ENCODE measurements at regions not wholly inside any gene's neighbourhood (a gene's known extent, or its start where the extent isn't known, plus 50 kb on each side); places are given as distances from the start of the nearest gene placed in this dataset.

- Histone ChIP-seq H3K27ac (no peak overlapping the region), H3K4me2 (no peak overlapping the region), H3K9me3 (ENCODE audit: low read depth) (no peaks in the 10 kb centered on the region), H3K36me3 (replicated peaks; ENCODE audit: insufficient read depth, low read depth) (no peaks in the 10 kb centered on the region), H4K20me1 (ENCODE audit: insufficient read depth, poor library complexity, severe bottlenecking) (no peaks in the 10 kb centered on the region), H3K9me2 (replicated peaks; ENCODE audit: insufficient read depth) (no peaks in the 10 kb centered on the region), H3K4me1 (ENCODE audit: insufficient read depth) (no peaks in the 10 kb centered on the region), H3K4me3 (no peak overlapping the region), H3K79me2 (no peaks in the 10 kb centered on the region), H2AFZ (no peak overlapping the region), H3K27me3 (no peaks in the 10 kb centered on the region)
- WGBS (ENCODE audit: low lambda C conversion rate, missing lambda C conversion rate): 86% methylated on average over 2 of the region's 2 CpGs
- TF ChIP-seq EZH2 (IDR thresholded peaks at IDR 0.05; ENCODE audit: borderline replicate concordance) (no peak), EZH2phosphoT487 (IDR thresholded peaks at IDR 0.05; ENCODE audit: low read depth, severe bottlenecking, unreplicated experiment) (no peak), CTCF (IDR thresholded peaks at IDR 0.05; ENCODE audit: poor library complexity) (no peak)
- no peak for DNase-seq (ENCODE audit: low spot score)
Observed at GRCh38 chr13:84049443-84050219, 167.4 kb upstream of the SLITRK1 start.

- Histone ChIP-seq H3K79me2 (no peaks in the 10 kb centered on the region), H3K36me3 (replicated peaks; ENCODE audit: insufficient read depth, low read depth) (no peaks in the 10 kb centered on the region), H4K20me1 (ENCODE audit: insufficient read depth, poor library complexity, severe bottlenecking) (no peaks in the 10 kb centered on the region), H3K27me3 (no peaks in the 10 kb centered on the region), H3K27ac (no peak overlapping the region), H3K9me3 (ENCODE audit: low read depth) (no peaks in the 10 kb centered on the region), H3K4me1 (ENCODE audit: insufficient read depth) (no peaks in the 10 kb centered on the region), H3K9me2 (replicated peaks; ENCODE audit: insufficient read depth) (no peaks in the 10 kb centered on the region), H3K4me3 (no peak overlapping the region), H3K4me2 (no peak overlapping the region), H2AFZ (no peak overlapping the region)
- 81% methylated on average over 2 of the region's 2 CpGs for WGBS (ENCODE audit: low lambda C conversion rate, missing lambda C conversion rate)
- TF ChIP-seq EZH2 (IDR thresholded peaks at IDR 0.05; ENCODE audit: borderline replicate concordance): no peak
- no peak for DNase-seq (ENCODE audit: low spot score)
Observed at GRCh38 chr13:84044805-84045204, 162.5 kb upstream of the SLITRK1 start.

GRCh38 chr13:84038001-84038400 is 155.7 kb upstream of the SLITRK1 start:
- Histone ChIP-seq H2AFZ (no peak overlapping the region), H3K9me3 (ENCODE audit: low read depth) (no peaks in the 10 kb centered on the region), H3K4me1 (ENCODE audit: insufficient read depth) (no peaks in the 10 kb centered on the region), H3K27ac (no peak overlapping the region), H3K4me2 (no peak overlapping the region), H3K79me2 (no peaks in the 10 kb centered on the region), H3K27me3 (no peaks in the 10 kb centered on the region), H3K4me3 (no peak overlapping the region), H4K20me1 (ENCODE audit: insufficient read depth, poor library complexity, severe bottlenecking) (no peaks in the 10 kb centered on the region), H3K9me2 (replicated peaks; ENCODE audit: insufficient read depth) (no peaks in the 10 kb centered on the region), H3K36me3 (replicated peaks; ENCODE audit: insufficient read depth, low read depth) (no peaks in the 10 kb centered on the region)
- no peak for DNase-seq (ENCODE audit: low spot score)
- TF ChIP-seq CTCF (IDR thresholded peaks at IDR 0.05; ENCODE audit: poor library complexity): no peak
- no peak for TF ChIP-seq EZH2phosphoT487 (IDR thresholded peaks at IDR 0.05; ENCODE audit: low read depth, severe bottlenecking, unreplicated experiment)
- no peak for TF ChIP-seq EZH2 (IDR thresholded peaks at IDR 0.05; ENCODE audit: borderline replicate concordance)
- WGBS (ENCODE audit: low lambda C conversion rate, missing lambda C conversion rate): 16% methylated on average over 1 of the region's 1 CpG

GRCh38 chr13:84032116-84032515 is 149.8 kb upstream of the SLITRK1 start:
- H4K20me1 ChIP-seq (ENCODE audit: insufficient read depth, poor library complexity, severe bottlenecking): no peaks in the 10 kb centered on the region
- WGBS (ENCODE audit: low lambda C conversion rate, missing lambda C conversion rate): 29% methylated on average over 1 of the region's 1 CpG
- H3K9me3 ChIP-seq (ENCODE audit: low read depth): no peaks in the 10 kb centered on the region
- H3K4me2 ChIP-seq: no peak overlapping the region
- no peaks in the 10 kb centered on the region for H3K9me2 ChIP-seq (replicated peaks; ENCODE audit: insufficient read depth)
- DNase-seq (ENCODE audit: low spot score): no peak
- no peak overlapping the region for H2AFZ ChIP-seq
- H3K4me1 ChIP-seq (ENCODE audit: insufficient read depth): no peaks in the 10 kb centered on the region
- no peak overlapping the region for H3K4me3 ChIP-seq
- H3K27me3 ChIP-seq: no peaks in the 10 kb centered on the region
- no peaks in the 10 kb centered on the region for H3K79me2 ChIP-seq
- H3K36me3 ChIP-seq (replicated peaks; ENCODE audit: insufficient read depth, low read depth): no peaks in the 10 kb centered on the region
- H3K27ac ChIP-seq: no peak overlapping the region
- no peak for TF ChIP-seq EZH2phosphoT487 (IDR thresholded peaks at IDR 0.05; ENCODE audit: low read depth, severe bottlenecking, unreplicated experiment)
- no peak for TF ChIP-seq EZH2 (IDR thresholded peaks at IDR 0.05; ENCODE audit: borderline replicate concordance)
- no peak for TF ChIP-seq CTCF (IDR thresholded peaks at IDR 0.05; ENCODE audit: poor library complexity)
